ENCODE measurements at regions not wholly inside any gene's neighbourhood (a gene's known extent, or its start where the extent isn't known, plus 50 kb on each side); places are given as distances from the start of the nearest gene placed in this dataset.
"Not testable (repeated sequence)": the region's sequence is repeated elsewhere in the genome, so short reads cannot be mapped to it uniquely, and the experiment has no call there.

GRCh38 chr10:45198486-45199204 lies 116.8 kb downstream of the OR13A1 start:
- no peak for DNase-seq

DNA sequence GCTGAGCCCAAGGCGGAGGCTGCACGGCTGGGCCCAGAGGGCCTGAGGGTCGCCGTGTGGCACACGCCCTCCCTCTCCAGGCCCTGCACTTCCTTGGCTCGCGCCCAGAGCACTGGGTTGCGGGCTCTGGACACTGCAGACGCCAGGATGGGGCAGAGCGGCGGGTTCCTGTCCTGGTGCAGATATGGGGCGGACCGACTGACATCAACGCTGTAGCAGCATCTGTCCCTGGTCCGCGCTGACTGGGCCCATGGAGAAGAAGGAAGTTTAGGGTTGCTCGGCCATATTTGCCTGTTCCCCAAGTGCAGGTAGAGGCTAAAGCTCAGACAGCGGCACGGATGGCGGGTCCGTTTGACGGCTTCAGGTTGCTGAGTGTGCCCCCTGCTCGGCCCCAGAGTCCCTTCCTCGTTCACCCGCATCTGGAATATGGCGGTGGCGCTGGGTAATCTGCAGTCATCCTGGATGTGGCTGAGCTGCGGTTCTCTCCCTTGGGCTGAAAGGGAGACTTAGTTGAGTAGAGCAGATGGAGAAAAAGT lies 116.1 kb downstream of the OR13A1 start:
- no peak for DNase-seq

GRCh38 chr10:45201271-45201670 lies 114.1 kb downstream of the OR13A1 start:
- no peak for DNase-seq

DNA sequence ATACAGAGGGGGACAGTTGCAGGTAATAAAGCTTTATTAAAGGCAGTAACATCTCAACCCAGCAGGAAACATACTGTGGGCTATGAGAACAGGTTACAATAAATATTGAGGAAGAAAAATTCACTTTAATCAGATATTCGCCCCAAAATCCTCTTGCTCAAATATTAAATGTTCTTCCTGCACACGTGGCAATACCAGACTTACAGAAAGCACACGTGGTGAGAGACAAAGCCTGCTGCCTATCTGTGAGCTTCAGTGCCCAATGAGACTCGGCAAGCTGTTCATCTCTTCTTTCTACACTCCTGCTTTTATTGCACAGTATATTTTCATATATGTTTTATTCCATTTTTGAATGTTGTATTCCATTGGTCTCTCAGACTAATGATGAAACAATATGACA lies 113.2 kb downstream of the OR13A1 start:
- DNase-seq: no peak

- DNase-seq: no peak
These were observed 110.2 kb downstream of the OR13A1 start for GRCh38 chr10:45204954-45205775.

DNA sequence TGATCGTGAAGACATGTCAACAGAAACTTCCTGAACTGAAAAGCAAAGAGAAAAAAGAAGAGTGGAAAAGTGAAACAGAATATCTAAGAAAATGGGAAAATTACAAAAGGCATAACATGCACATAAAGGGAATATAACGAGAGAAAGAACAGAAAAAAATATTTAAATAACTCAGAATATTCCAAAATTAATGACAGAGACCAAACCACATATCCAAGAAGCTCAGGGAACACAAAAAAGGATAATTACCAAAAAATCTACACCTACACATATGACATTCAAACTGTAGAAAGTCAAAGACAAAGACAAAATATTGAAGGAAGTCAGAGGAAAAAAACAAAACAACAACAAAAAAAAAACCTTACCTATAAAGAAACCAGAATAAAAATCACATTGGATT lies 105.5 kb downstream of the OR13A1 start:
- no peak for DNase-seq

DNA sequence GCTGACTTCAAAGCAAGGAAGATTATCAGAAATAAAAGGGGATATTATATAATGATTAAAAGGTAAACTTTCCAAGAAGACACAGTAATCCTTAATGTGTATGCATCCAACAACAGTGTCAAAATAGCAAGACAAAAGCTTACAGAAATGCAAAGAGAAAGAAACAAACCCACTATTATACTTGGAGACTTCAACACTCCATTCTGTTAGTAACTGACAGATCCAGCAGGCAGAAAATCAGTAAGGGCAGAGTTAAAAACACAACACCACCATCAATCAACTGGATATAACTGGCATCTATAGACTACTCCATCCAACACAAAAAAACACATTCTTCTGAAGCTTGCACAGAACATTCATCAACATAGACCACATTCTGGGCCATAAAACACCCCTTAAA lies 103.8 kb downstream of the OR13A1 start:
- no peak for DNase-seq

DNA sequence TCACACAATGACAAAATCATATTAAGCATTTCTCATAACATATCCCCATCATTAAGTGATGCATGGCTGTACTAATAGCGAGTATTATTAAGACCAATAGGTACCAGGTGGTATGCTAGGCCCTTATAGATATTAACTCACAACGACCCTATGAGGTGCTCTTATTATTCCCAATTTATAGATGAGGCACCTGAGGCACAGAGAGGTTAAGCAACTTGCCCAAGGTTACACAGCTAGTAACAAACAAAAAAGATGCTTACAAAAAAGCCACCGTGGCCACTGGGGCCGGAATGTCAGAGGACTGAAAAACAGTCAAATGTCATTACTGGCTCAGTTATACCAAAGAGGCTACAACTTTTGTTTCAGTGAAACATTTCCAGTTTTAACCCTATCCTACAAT lies 96.0 kb downstream of the OR13A1 start:
- DNase-seq: no peak

- no peak for DNase-seq
These were observed 94.5 kb downstream of the OR13A1 start for GRCh38 chr10:45220931-45221330.

- no peak for DNase-seq
These were observed 91.1 kb downstream of the OR13A1 start for GRCh38 chr10:45224219-45224841.

DNA sequence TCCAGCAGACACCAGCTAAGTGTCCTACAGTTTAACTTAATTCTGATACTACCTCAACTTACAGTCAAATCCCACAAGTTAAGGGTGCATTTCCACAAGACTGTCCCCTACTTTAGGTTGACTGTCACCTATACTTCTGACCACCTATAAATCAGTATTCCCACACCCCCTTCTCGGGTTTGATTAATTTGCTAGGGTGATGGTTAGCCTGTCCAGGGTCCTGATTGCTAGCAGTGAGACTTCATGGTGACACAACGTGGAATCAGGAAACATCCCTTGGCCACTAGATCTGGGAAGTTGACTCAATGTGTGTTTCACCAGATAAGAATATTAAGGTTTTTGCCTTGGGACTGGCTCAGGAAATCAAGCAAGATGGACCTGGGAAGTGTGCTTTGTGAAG lies 88.4 kb downstream of the OR13A1 start:
- DNase-seq: no peak

DNA sequence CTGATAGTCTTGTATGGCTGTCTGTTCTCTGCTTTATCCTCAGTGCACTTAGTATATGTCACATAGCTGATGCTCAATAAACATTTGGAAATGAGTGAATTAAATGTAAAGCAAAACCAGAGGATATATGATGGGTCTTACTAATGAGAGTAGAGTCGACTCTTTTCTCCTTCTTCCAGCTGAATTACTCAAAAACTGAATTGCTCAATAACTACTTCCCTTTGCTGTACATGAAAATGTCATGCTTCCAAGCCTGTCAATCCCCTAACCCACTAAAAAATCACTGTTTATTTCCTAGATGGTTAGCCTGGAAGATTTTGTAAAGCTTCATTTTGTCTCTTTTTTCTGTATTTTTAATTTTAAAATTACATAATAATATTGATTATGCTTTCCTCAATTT lies 88.0 kb downstream of the OR13A1 start:
- no peak for DNase-seq

GRCh38 chr10:45229823-45230222 lies 85.6 kb downstream of the OR13A1 start:
- DNase-seq: no peak

GRCh38 chr10:45235260-45235769 lies 80.1 kb downstream of the OR13A1 start:
- DNase-seq: peak; percentile 59 to 73

GRCh38 chr10:45235798-45236220 lies 79.6 kb downstream of the OR13A1 start:
- DNase-seq: no peak

- DNase-seq: no peak
These were observed 76.5 kb downstream of the OR13A1 start for GRCh38 chr10:45238896-45239295.

GRCh38 chr10:45239642-45240041 lies 75.8 kb downstream of the OR13A1 start:
- no peak for DNase-seq

- DNase-seq: no peak
These were observed 73.4 kb downstream of the OR13A1 start for GRCh38 chr10:45241865-45242520.

- no peak for DNase-seq
These were observed 72.1 kb downstream of the OR13A1 start for GRCh38 chr10:45243261-45243660.

DNA sequence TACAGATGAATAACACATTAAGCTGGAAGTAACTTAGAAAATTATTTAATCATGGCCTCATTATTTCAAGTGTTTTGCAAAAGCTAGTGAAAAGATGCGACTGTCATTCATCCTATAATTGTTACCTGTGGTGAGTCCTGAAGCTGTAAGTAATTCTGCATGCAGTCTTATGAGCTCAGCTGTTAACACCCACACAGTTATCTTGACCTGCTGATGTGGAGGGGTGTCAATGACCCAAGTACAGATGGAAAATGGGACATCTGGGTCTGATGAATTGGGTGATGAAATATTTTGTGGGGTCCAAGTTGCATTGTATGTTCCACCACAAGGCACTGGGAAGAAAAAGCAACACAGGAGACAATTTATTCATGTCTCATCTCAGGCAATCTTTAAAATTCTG lies 68.9 kb downstream of the OR13A1 start:
- DNase-seq: no peak

DNA sequence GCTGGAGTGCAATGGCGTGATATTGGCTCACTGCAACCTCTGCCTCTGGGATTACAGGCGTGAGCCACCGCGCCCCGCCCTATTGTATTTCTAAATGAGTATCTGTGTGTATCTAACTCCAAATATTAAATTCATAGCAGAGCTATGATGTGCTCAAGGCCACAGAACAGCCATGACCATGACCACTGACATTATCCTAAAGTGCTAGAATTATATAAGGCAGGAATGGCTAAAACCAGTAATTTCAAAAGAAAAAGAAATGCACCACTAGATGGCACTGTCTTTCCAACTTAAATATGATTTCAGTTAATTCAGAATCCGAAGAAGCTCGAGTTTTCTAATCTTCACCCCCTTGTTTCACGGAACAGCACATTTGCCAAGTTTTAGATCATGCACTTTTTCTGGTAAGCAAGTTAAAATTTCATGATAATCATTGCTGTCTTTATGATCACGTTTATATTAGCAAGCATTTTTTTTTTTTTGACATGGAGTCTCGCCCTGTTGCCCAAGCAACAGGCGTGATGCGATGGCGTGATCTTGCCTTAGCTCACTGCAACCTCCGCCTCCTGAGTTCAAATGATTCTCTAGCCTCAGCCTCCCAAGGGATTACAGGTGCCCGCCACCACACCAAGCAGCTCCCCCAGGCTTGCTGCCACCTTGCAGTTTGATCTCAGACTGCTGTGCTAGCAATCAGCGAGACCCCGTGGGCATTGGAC lies 65.3 kb downstream of the OR13A1 start:
- peak; percentile 34 to 71 for DNase-seq

- DNase-seq: not testable (repeated sequence)
These were observed 64.7 kb downstream of the OR13A1 start for GRCh38 chr10:45250694-45251075.
